Keratinocyte (primary cell): ENCODE measurements at regions not wholly inside any gene's neighbourhood (a gene's known extent, or its start where the extent isn't known, plus 50 kb on each side); places are given as distances from the start of the nearest gene placed in this dataset.
A peak's percentile ranks its signal among the peaks of the same experiment; 100 is the strongest.
"Not testable (repeated sequence)": the region's sequence is repeated elsewhere in the genome, so short reads cannot be mapped to it uniquely, and the experiment has no call there.

Experiments
- DNase-seq: peaks from one replicate; pipeline ENCODE4 v3.0.0-alpha.2; 2011; ENCODE audit warnings: low read depth, missing footprints, low spot score
- FAIRE-seq: peaks from 2 replicates; lab custom pipeline; 2011; peaks lifted over from hg19 to GRCh38; lab: Jason Lieb, UNC
- H2AFZ ChIP-seq: 2 replicates; pipeline ENCODE4 v1.6.0; 2012; ENCODE audit warnings: low read length, control low read depth, inconsistent platforms; ENCODE audit not compliant: control insufficient read depth
- H3K27ac ChIP-seq: 2 replicates; pipeline ENCODE4 v1.5.1; 2011; ENCODE audit warnings: low read length; ENCODE audit not compliant: control insufficient read depth, insufficient read depth
- H3K27me3 ChIP-seq: 3 replicates; pipeline ENCODE4 v1.6.0; 2011; ENCODE audit warnings: low read length; ENCODE audit not compliant: control insufficient read depth, insufficient read depth; ENCODE audit errors: extremely low read depth
- H3K36me3 ChIP-seq, 2 experiments: 2 replicates in 1 of 2; 3 replicates in 1 of 2; pipeline ENCODE4 v1.5.1; 2011; ENCODE audit warnings: low read length in 2 of 2, mild to moderate bottlenecking in 1 of 2; ENCODE audit not compliant: control insufficient read depth in 2 of 2, insufficient read depth in 2 of 2; ENCODE audit errors: extremely low read depth in 1 of 2
- H3K4me1 ChIP-seq: 3 replicates; pipeline ENCODE4 v1.5.1; 2011; ENCODE audit warnings: low read length; ENCODE audit not compliant: control insufficient read depth, insufficient read depth; ENCODE audit errors: extremely low read depth
- H3K4me2 ChIP-seq: 3 replicates; pipeline ENCODE4 v1.6.0; 2011; ENCODE audit warnings: low read depth, low read length; ENCODE audit not compliant: control insufficient read depth, insufficient read depth; ENCODE audit errors: extremely low read depth
- H3K4me3 ChIP-seq, 3 experiments: fragments of 200-600 bp in 1 of 3; sonication (generic) in 1 of 3; 2 replicates in 2 of 3; 3 replicates in 1 of 3; pipeline ENCODE4 v1.5.1; 2011 to 2016; ENCODE audit warnings: low read length in 3 of 3, mild to moderate bottlenecking in 3 of 3, control low read depth in 2 of 3, inconsistent platforms in 1 of 3, low read depth in 1 of 3, mixed read lengths in 1 of 3, mixed run types in 1 of 3, moderate library complexity in 1 of 3; ENCODE audit not compliant: control insufficient read depth in 2 of 3, insufficient read depth in 2 of 3; ENCODE audit errors: extremely low read depth in 1 of 3
- H3K79me2 ChIP-seq: 2 replicates; pipeline ENCODE4 v1.6.0; 2012; ENCODE audit warnings: low read length; ENCODE audit not compliant: control insufficient read depth, insufficient read depth
- H3K9ac ChIP-seq: 3 replicates; pipeline ENCODE4 v1.6.0; 2011; ENCODE audit warnings: low read length; ENCODE audit not compliant: control insufficient read depth, insufficient read depth; ENCODE audit errors: extremely low read depth
- H3K9me1 ChIP-seq: 3 replicates; pipeline ENCODE4 v1.6.0; 2011; ENCODE audit warnings: low read length; ENCODE audit not compliant: control insufficient read depth, insufficient read depth; ENCODE audit errors: extremely low read depth
- H3K9me3 ChIP-seq: 2 replicates; pipeline ENCODE4 v1.5.1; 2012; ENCODE audit warnings: low read depth, low read length; ENCODE audit not compliant: control insufficient read depth
- H4K20me1 ChIP-seq: 3 replicates; pipeline ENCODE4 v1.6.0; 2011; ENCODE audit warnings: low read length; ENCODE audit not compliant: control insufficient read depth, insufficient read depth; ENCODE audit errors: extremely low read depth
- CTCF ChIP-seq, 3 experiments: IDR thresholded peaks in 1 of 3; conservative IDR thresholded peaks in 1 of 3; optimal IDR thresholded peaks in 1 of 3; 2 replicates in 2 of 3; 3 replicates in 1 of 3; pipeline versions ENCODE3 to v1.5.1; 2011; ENCODE audit warnings: low read length in 3 of 3, mild to moderate bottlenecking in 3 of 3, moderate library complexity in 2 of 3, control low read depth in 1 of 3, inconsistent platforms in 1 of 3; ENCODE audit not compliant: insufficient read depth in 2 of 3; ENCODE audit errors: extremely low read depth in 1 of 3
- EZH2 ChIP-seq: IDR thresholded peaks from one replicate; pipeline ENCODE4 v1.6.1; 2012; ENCODE audit warnings: inconsistent platforms, mild to moderate bottlenecking, low read length, moderate library complexity
- dilution Hi-C: fragments of 300-500 bp; cut with MboI; formaldehyde crosslinking; loops from one replicate; pipeline ENCODE4 v1.7.0; 2020; ENCODE audit warnings: low sequenced_read_pairs; ENCODE audit not compliant: extremely low pct_ligation_motif_present

DNA sequence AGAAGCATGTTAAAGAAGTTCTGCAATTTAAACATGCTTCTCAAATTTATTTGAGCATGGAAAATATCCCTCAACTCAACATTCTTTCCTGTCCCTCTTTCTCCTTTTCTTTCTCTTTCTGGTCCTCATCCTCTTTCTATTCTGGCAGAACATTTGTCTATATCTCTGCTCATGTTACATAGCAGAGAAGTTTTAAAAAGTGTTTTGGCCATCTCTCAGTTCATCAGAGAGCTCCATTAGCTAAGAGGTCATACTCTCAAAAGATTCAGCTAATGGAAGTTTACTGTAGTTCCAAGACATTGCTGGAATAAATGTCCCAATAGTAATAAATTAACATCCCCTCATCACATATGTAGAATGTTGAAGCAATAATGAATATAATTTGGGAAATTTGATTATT is 53.5 kb downstream of the XCL2 start:
- dilution Hi-C loops, result no loop called here
- Histone ChIP-seq H4K20me1 (no peaks in the 10 kb centered on the region), H3K79me2 (no peaks in the 10 kb centered on the region), H3K9me3 (no peaks in the 10 kb centered on the region), H3K27me3 (no peaks in the 10 kb centered on the region), H2AFZ (no peak overlapping the region), H3K4me2 (no peak overlapping the region), H3K9ac (no peak overlapping the region), H3K9me1 (no peaks in the 10 kb centered on the region), H3K36me3 (no peaks in the 10 kb centered on the region), H3K4me1 (peaks cover 4% of the 10 kb centered on the region), H3K4me3 (no peak overlapping the region), H3K27ac (no peak overlapping the region)
- FAIRE-seq (no peak), DNase-seq (no peak)
- TF ChIP-seq EZH2, result no peak
- TF ChIP-seq CTCF (optimal IDR thresholded peaks at IDR 0.05 in 1 of 3, IDR thresholded peaks at IDR 0.05 in 1 of 3, conservative IDR thresholded peaks at IDR 0.05 in 1 of 3; ENCODE audit: extremely low read depth in 1 of 3, insufficient read depth in 2 of 3, low read length in 3 of 3), result no peak

DNA sequence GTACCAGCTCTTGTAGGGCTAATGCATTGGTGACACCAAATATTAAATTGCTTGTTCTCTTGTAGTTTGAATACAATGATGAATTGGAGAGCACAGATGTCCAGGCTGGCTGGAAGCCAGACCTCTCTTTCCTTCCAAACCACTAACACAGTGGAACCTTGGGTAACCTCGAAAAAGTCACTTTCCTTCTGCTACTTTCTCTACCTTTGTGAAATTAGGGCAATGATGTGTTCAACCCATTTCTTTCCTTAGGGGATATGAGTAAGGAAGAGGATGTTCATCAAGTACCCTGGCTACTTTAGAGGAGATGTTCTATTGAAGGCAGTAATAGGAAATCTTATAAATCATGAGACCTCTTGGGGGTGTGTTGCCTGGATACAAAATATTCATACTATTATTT is 55.7 kb downstream of the XCL2 start:
- no peak for TF ChIP-seq CTCF (optimal IDR thresholded peaks at IDR 0.05 in 1 of 3, IDR thresholded peaks at IDR 0.05 in 1 of 3, conservative IDR thresholded peaks at IDR 0.05 in 1 of 3; ENCODE audit: extremely low read depth in 1 of 3, insufficient read depth in 2 of 3, low read length in 3 of 3)
- no peak for TF ChIP-seq EZH2
- H3K4me2 ChIP-seq, result no peak overlapping the region
- dilution Hi-C loops, result no loop called here
- H4K20me1 ChIP-seq, result no peaks in the 10 kb centered on the region
- H3K9ac ChIP-seq, result no peak overlapping the region
- no peaks in the 10 kb centered on the region for H3K9me1 ChIP-seq
- no peaks in the 10 kb centered on the region for H3K79me2 ChIP-seq
- H2AFZ ChIP-seq, result no peak overlapping the region
- H3K4me3 ChIP-seq, result no peak overlapping the region
- H3K4me1 ChIP-seq, result peaks cover 20% of the 10 kb centered on the region
- no peaks in the 10 kb centered on the region for H3K9me3 ChIP-seq
- FAIRE-seq (peak; percentile 68), DNase-seq (no peak)
- H3K27ac ChIP-seq, result no peak overlapping the region
- no peaks in the 10 kb centered on the region for H3K27me3 ChIP-seq
- no peaks in the 10 kb centered on the region for H3K36me3 ChIP-seq

GRCh38 chr1:168486820-168487219 is 57.0 kb downstream of the XCL2 start:
- DNase-seq, H3K4me3 ChIP-seq, H4K20me1 ChIP-seq, dilution Hi-C loops, H3K27ac ChIP-seq, H3K79me2 ChIP-seq, H3K36me3 ChIP-seq, H3K9ac ChIP-seq, H3K4me2 ChIP-seq, FAIRE-seq, H3K9me3 ChIP-seq, H3K27me3 ChIP-seq, H2AFZ ChIP-seq, H3K9me1 ChIP-seq: not testable (repeated sequence)
- peaks cover 24% of the 10 kb centered on the region for H3K4me1 ChIP-seq
